ENCODE measurements at regions not wholly inside any gene's neighbourhood (a gene's known extent, or its start where the extent isn't known, plus 50 kb on each side); places are given as distances from the start of the nearest gene placed in this dataset.
"Not testable (repeated sequence)": the region's sequence is repeated elsewhere in the genome, so short reads cannot be mapped to it uniquely, and the experiment has no call there.

- ChIA-PET POLR2A (interaction anchor here (0.7 to 16.1 kb wide), 36 partner anchors 8 to 1124 kb away, joined by 3 to 1009 read pairs (median 26); a partner anchor contains a TSS), CTCF (interaction anchor here (0.8 to 5.4 kb wide), 7 partner anchors 10 to 728 kb away, joined by 3 to 31 read pairs (median 4); a partner anchor contains a TSS)
- Mint-ChIP-seq H3K36me3 (ENCODE audit: low read depth) (peaks cover 17% of the 10 kb centered on the region), H3K4me3 (no peak overlapping the region), H3K9me3 (ENCODE audit: insufficient read depth) (no peaks in the 10 kb centered on the region), H3K27me3 (ENCODE audit: low read depth) (no peaks in the 10 kb centered on the region), H3K4me1 (ENCODE audit: low read depth) (peaks cover 46% of the 10 kb centered on the region), H3K27ac (no peak overlapping the region)
- peak; percentile 87 for DNase-seq
- peak; percentile 27 for ATAC-seq
Observed at GRCh38 chr6:27145731-27146455, 101.6 kb upstream of the PRSS16 start.

GRCh38 chr6:27146456-27146705 is 101.1 kb upstream of the PRSS16 start:
- H3K4me3 Mint-ChIP-seq; ATAC-seq; H3K27ac Mint-ChIP-seq; H3K9me3 Mint-ChIP-seq (ENCODE audit: insufficient read depth); H3K27me3 Mint-ChIP-seq (ENCODE audit: low read depth); DNase-seq: not testable (repeated sequence)
- Mint-ChIP-seq H3K4me1 (ENCODE audit: low read depth) (peaks cover 41% of the 10 kb centered on the region), H3K36me3 (ENCODE audit: low read depth) (peaks cover 15% of the 10 kb centered on the region)
- CTCF ChIA-PET = interaction anchor here (1.2 to 5.4 kb wide), 5 partner anchors 9 to 663 kb away, joined by 3 to 31 read pairs (median 8); a partner anchor contains a TSS
- POLR2A ChIA-PET = interaction anchor here (0.9 to 16.1 kb wide), 48 partner anchors 9 to 1739 kb away, joined by 3 to 1009 read pairs (median 14); a partner anchor contains a TSS

GRCh38 chr6:27146706-27147505 is 100.6 kb upstream of the PRSS16 start:
- no peaks in the 10 kb centered on the region for H3K9me3 Mint-ChIP-seq (ENCODE audit: insufficient read depth)
- ChIA-PET POLR2A (interaction anchor here (0.6 to 16.1 kb wide), 66 partner anchors 9 to 1738 kb away, joined by 3 to 1009 read pairs (median 6); partner anchors contain the start of gene ZNF184), CTCF (interaction anchor here (1.0 to 5.4 kb wide), 8 partner anchors 9 to 748 kb away, joined by 3 to 31 read pairs (median 4); a partner anchor contains a TSS)
- no peaks in the 10 kb centered on the region for H3K27me3 Mint-ChIP-seq (ENCODE audit: low read depth)
- H3K27ac Mint-ChIP-seq = no peak overlapping the region
- H3K4me1 Mint-ChIP-seq (ENCODE audit: low read depth) = peaks cover 35% of the 10 kb centered on the region
- DNase-seq = peak; percentile 91
- H3K4me3 Mint-ChIP-seq = no peak overlapping the region
- ATAC-seq = peak; percentile 64
- peaks cover 10% of the 10 kb centered on the region for H3K36me3 Mint-ChIP-seq (ENCODE audit: low read depth)

GRCh38 chr6:27148404-27148795 is 99.1 kb upstream of the PRSS16 start:
- ChIA-PET CTCF (interaction anchor here (1.0 to 4.6 kb wide), 5 partner anchors 17 to 648 kb away, joined by 3 to 28 read pairs (median 8); a partner anchor contains a TSS), POLR2A (interaction anchor here (2.1 to 16.1 kb wide), 13 partner anchors 7 to 1116 kb away, joined by 7 to 1009 read pairs (median 94); a partner anchor contains a TSS)
- Mint-ChIP-seq H3K27me3 (ENCODE audit: low read depth) (no peaks in the 10 kb centered on the region), H3K4me1 (ENCODE audit: low read depth) (peaks cover 26% of the 10 kb centered on the region), H3K4me3 (no peak overlapping the region), H3K27ac (no peak overlapping the region), H3K36me3 (ENCODE audit: low read depth) (peaks cover 4% of the 10 kb centered on the region), H3K9me3 (ENCODE audit: insufficient read depth) (no peaks in the 10 kb centered on the region)
- no peak for ATAC-seq
- no peak for DNase-seq

GRCh38 chr6:27149150-27149549 is 98.4 kb upstream of the PRSS16 start:
- Mint-ChIP-seq H3K36me3 (ENCODE audit: low read depth) (peaks cover 2% of the 10 kb centered on the region), H3K27ac (peak overlapping the region; percentile 66)
- CTCF ChIA-PET = interaction anchor here (1.4 to 2.7 kb wide), 3 partner anchors 22 to 747 kb away, joined by 3 to 10 read pairs (median 4); no protein-coding TSS in a partner anchor

GRCh38 chr6:27154696-27155095 is 92.8 kb upstream of the PRSS16 start:
- CTCF ChIA-PET = interaction anchor here (0.9 to 3.5 kb wide), 8 partner anchors 9 to 643 kb away, joined by 4 to 31 read pairs (median 7); a partner anchor contains a TSS
- DNase-seq (no peak), ATAC-seq (peak; percentile 35)
- POLR2A ChIA-PET = interaction anchor here (0.7 to 16.1 kb wide), 14 partner anchors 9 to 1123 kb away, joined by 3 to 1009 read pairs (median 4); a partner anchor contains a TSS
- peaks cover 48% of the 10 kb centered on the region for H3K4me1 Mint-ChIP-seq (ENCODE audit: low read depth)
- H3K27ac Mint-ChIP-seq = peak overlapping the region; percentile 82
- H3K4me3 Mint-ChIP-seq = peak overlapping the region; percentile 40
- peaks cover 3% of the 10 kb centered on the region for H3K36me3 Mint-ChIP-seq (ENCODE audit: low read depth)
- no peaks in the 10 kb centered on the region for H3K27me3 Mint-ChIP-seq (ENCODE audit: low read depth)
- no peaks in the 10 kb centered on the region for H3K9me3 Mint-ChIP-seq (ENCODE audit: insufficient read depth)

More at GRCh38 chr6:27149150-27149549, 98.4 kb upstream of the PRSS16 start:
- ATAC-seq (no peak), DNase-seq (no peak)
- H3K9me3 Mint-ChIP-seq (ENCODE audit: insufficient read depth) = no peaks in the 10 kb centered on the region
- POLR2A ChIA-PET = interaction anchor here (0.7 to 16.1 kb wide), 7 partner anchors 10 to 745 kb away, joined by 3 to 1009 read pairs (median 200); a partner anchor contains a TSS
- no peaks in the 10 kb centered on the region for H3K27me3 Mint-ChIP-seq (ENCODE audit: low read depth)
- peaks cover 23% of the 10 kb centered on the region for H3K4me1 Mint-ChIP-seq (ENCODE audit: low read depth)
- H3K4me3 Mint-ChIP-seq = peak overlapping the region; percentile 7

- DNase-seq (no peak), ATAC-seq (no peak)
- ChIA-PET POLR2A (interaction anchor here (0.6 to 16.1 kb wide), 7 partner anchors 11 to 905 kb away, joined by 3 to 1009 read pairs (median 9); a partner anchor contains a TSS), CTCF (interaction anchor here (0.7 to 3.5 kb wide), 5 partner anchors 12 to 639 kb away, joined by 3 to 31 read pairs (median 3); a partner anchor contains a TSS)
- Mint-ChIP-seq H3K4me3 (peak overlapping the region; percentile 80), H3K4me1 (ENCODE audit: low read depth) (peaks cover 53% of the 10 kb centered on the region), H3K27ac (peak overlapping the region; percentile 75), H3K27me3 (ENCODE audit: low read depth) (no peaks in the 10 kb centered on the region), H3K36me3 (ENCODE audit: low read depth) (peaks cover 3% of the 10 kb centered on the region), H3K9me3 (ENCODE audit: insufficient read depth) (no peaks in the 10 kb centered on the region)
Observed at GRCh38 chr6:27156874-27157458, 90.5 kb upstream of the PRSS16 start.

- Mint-ChIP-seq H3K4me3 (peak overlapping the region; percentile 80), H3K36me3 (ENCODE audit: low read depth) (peaks cover 3% of the 10 kb centered on the region), H3K9me3 (ENCODE audit: insufficient read depth) (no peaks in the 10 kb centered on the region), H3K4me1 (ENCODE audit: low read depth) (peaks cover 53% of the 10 kb centered on the region), H3K27me3 (ENCODE audit: low read depth) (no peaks in the 10 kb centered on the region), H3K27ac (peak overlapping the region; percentile 75)
- ChIA-PET POLR2A (interaction anchor here (0.6 to 16.1 kb wide), 7 partner anchors 12 to 906 kb away, joined by 3 to 1009 read pairs (median 8); a partner anchor contains a TSS), CTCF (interaction anchor here (0.7 to 3.5 kb wide), 4 partner anchors 12 to 638 kb away, joined by 3 to 31 read pairs (median 17); a partner anchor contains a TSS)
- DNase-seq = peak; percentile 87
- ATAC-seq = peak; percentile 79
Observed at GRCh38 chr6:27157459-27158315, 89.8 kb upstream of the PRSS16 start.

GRCh38 chr6:27158316-27158643 is 89.2 kb upstream of the PRSS16 start:
- peak overlapping the region; percentile 75 for H3K27ac Mint-ChIP-seq
- peak overlapping the region; percentile 80 for H3K4me3 Mint-ChIP-seq
- H3K36me3 Mint-ChIP-seq (ENCODE audit: low read depth) = peaks cover 3% of the 10 kb centered on the region
- POLR2A ChIA-PET = interaction anchor here (0.7 to 3.9 kb wide), 3 partner anchors 12 to 708 kb away, joined by 3 to 35 read pairs (median 6); a partner anchor contains a TSS
- H3K27me3 Mint-ChIP-seq (ENCODE audit: low read depth) = no peaks in the 10 kb centered on the region
- no peaks in the 10 kb centered on the region for H3K9me3 Mint-ChIP-seq (ENCODE audit: insufficient read depth)
- CTCF ChIA-PET = interaction anchor here (0.9 to 6.7 kb wide), 4 partner anchors 18 to 735 kb away, joined by 3 to 54 read pairs (median 4); a partner anchor contains a TSS
- no peak for ATAC-seq
- H3K4me1 Mint-ChIP-seq (ENCODE audit: low read depth) = peaks cover 53% of the 10 kb centered on the region
- DNase-seq = no peak

- no peaks in the 10 kb centered on the region for H3K9me3 Mint-ChIP-seq (ENCODE audit: insufficient read depth)
- POLR2A ChIA-PET = interaction anchor here (0.8 to 3.9 kb wide), 4 partner anchors 13 to 733 kb away, joined by 3 to 35 read pairs (median 9); a partner anchor contains a TSS
- peaks cover 45% of the 10 kb centered on the region for H3K4me1 Mint-ChIP-seq (ENCODE audit: low read depth)
- no peak overlapping the region for H3K27ac Mint-ChIP-seq
- H3K4me3 Mint-ChIP-seq = no peak overlapping the region
- peaks cover 3% of the 10 kb centered on the region for H3K36me3 Mint-ChIP-seq (ENCODE audit: low read depth)
- H3K27me3 Mint-ChIP-seq (ENCODE audit: low read depth) = no peaks in the 10 kb centered on the region
- ATAC-seq (no peak), DNase-seq (no peak)
- CTCF ChIA-PET = interaction anchor here (0.8 to 6.7 kb wide), 13 partner anchors 9 to 742 kb away, joined by 3 to 54 read pairs (median 4); a partner anchor contains a TSS
Observed at GRCh38 chr6:27159725-27160124, 87.8 kb upstream of the PRSS16 start.
